Neuronal stem cell (in vitro differentiated cells): ENCODE measurements at regions not wholly inside any gene's neighbourhood (a gene's known extent, or its start where the extent isn't known, plus 50 kb on each side); places are given as distances from the start of the nearest gene placed in this dataset.

ENCODE experiments used
- DNase-seq: peaks from one replicate; pipeline ENCODE4 v3.0.0-alpha.2; 2013; ENCODE audit warnings: low spot score
- H2AFZ ChIP-seq: one replicate; pipeline ENCODE4 v1.6.1; 2013; ENCODE audit warnings: mild to moderate bottlenecking, low read length, inconsistent platforms
- H2AK5ac ChIP-seq: 2 replicates; pipeline ENCODE4 v1.6.1; 2013; ENCODE audit warnings: low read depth, mild to moderate bottlenecking, inconsistent platforms, low read length, moderate library complexity, mixed read lengths
- H2BK120ac ChIP-seq: 2 replicates; pipeline ENCODE4 v1.6.1; 2013; ENCODE audit warnings: low read depth, mild to moderate bottlenecking, inconsistent platforms, low read length, moderate library complexity, mixed read lengths
- H2BK12ac ChIP-seq: one replicate; pipeline ENCODE4 v1.6.1; 2013; ENCODE audit warnings: low read length, inconsistent platforms
- H2BK15ac ChIP-seq: 2 replicates; pipeline ENCODE4 v1.6.1; 2013; ENCODE audit warnings: mild to moderate bottlenecking, low read length, inconsistent platforms, mixed read lengths
- H2BK5ac ChIP-seq: one replicate; pipeline ENCODE4 v1.6.1; 2013; ENCODE audit warnings: inconsistent platforms, mild to moderate bottlenecking, low read length, moderate library complexity
- H3K14ac ChIP-seq: one replicate; pipeline ENCODE4 v1.6.1; 2013; ENCODE audit warnings: low read length, inconsistent platforms
- H3K18ac ChIP-seq: 2 replicates; pipeline ENCODE4 v1.6.1; 2013; ENCODE audit warnings: low read length, inconsistent platforms
- H3K23ac ChIP-seq: 2 replicates; pipeline ENCODE4 v1.6.1; 2013; ENCODE audit warnings: low read depth, mild to moderate bottlenecking, mixed read lengths, low read length, inconsistent platforms; ENCODE audit not compliant: poor library complexity
- H3K27ac ChIP-seq: replicated peaks from 3 replicates; pipeline ENCODE4 v1.5.1; 2013; ENCODE audit warnings: low read length, inconsistent platforms
- H3K27me3 ChIP-seq, 3 experiments: 2 replicates each; pipeline ENCODE4 v1.6.1; 2013; ENCODE audit warnings: low read length in 3 of 3, mild to moderate bottlenecking in 2 of 3, inconsistent platforms in 1 of 3, low read depth in 1 of 3, mixed read lengths in 1 of 3, moderate library complexity in 1 of 3; ENCODE audit not compliant: control insufficient read depth in 3 of 3, insufficient read depth in 3 of 3
- H3K36me3 ChIP-seq, 2 donors: replicated peaks in 1 of 2; 2 replicates each; pipeline ENCODE4 v1.6.1; 2013; ENCODE audit warnings: low read length in 2 of 2; ENCODE audit not compliant: control insufficient read depth in 2 of 2, insufficient read depth in 2 of 2
- H3K4ac ChIP-seq: 2 replicates; pipeline ENCODE4 v1.6.1; 2013; ENCODE audit warnings: inconsistent platforms, mild to moderate bottlenecking, low read length, moderate library complexity
- H3K4me1 ChIP-seq, 2 donors: 1 replicate in 1 of 2; 2 replicates in 1 of 2; pipeline ENCODE4 v1.6.1; 2013; ENCODE audit warnings: low read length in 2 of 2, low read depth in 1 of 2; ENCODE audit not compliant: control insufficient read depth in 2 of 2, insufficient read depth in 1 of 2
- H3K4me2 ChIP-seq: one replicate; pipeline ENCODE4 v1.6.1; 2013; ENCODE audit warnings: mild to moderate bottlenecking, low read length, inconsistent platforms; ENCODE audit not compliant: insufficient read depth, poor library complexity, severe bottlenecking
- H3K4me3 ChIP-seq, 2 donors: 2 replicates each; pipeline ENCODE4 v1.5.1; 2013; ENCODE audit warnings: low read length in 2 of 2, mild to moderate bottlenecking in 2 of 2, inconsistent platforms in 1 of 2, moderate library complexity in 1 of 2
- H3K79me1 ChIP-seq: one replicate; pipeline ENCODE4 v1.6.1; 2013; ENCODE audit warnings: low read depth, mild to moderate bottlenecking, inconsistent platforms, low read length, moderate library complexity
- H3K9ac ChIP-seq: one replicate; pipeline ENCODE4 v1.6.1; 2013; ENCODE audit warnings: mild to moderate bottlenecking, low read depth, low read length, inconsistent platforms; ENCODE audit not compliant: poor library complexity
- H3K9me3 ChIP-seq, 2 donors: replicated peaks in 1 of 2; 2 replicates each; pipeline versions ENCODE3 to v1.6.1; 2013; ENCODE audit warnings: low read length in 2 of 2, mild to moderate bottlenecking in 2 of 2, inconsistent platforms in 1 of 2, low read depth in 1 of 2, mixed read lengths in 1 of 2, moderate library complexity in 1 of 2; ENCODE audit not compliant: control insufficient read depth in 2 of 2, insufficient read depth in 1 of 2
- H4K8ac ChIP-seq: one replicate; pipeline ENCODE4 v1.6.1; 2013; ENCODE audit warnings: low read depth, mild to moderate bottlenecking, inconsistent platforms, low read length, moderate library complexity
- H4K91ac ChIP-seq: one replicate; pipeline ENCODE4 v1.6.1; 2013; ENCODE audit warnings: low read length, low read depth, mild to moderate bottlenecking, inconsistent platforms; ENCODE audit not compliant: poor library complexity
- WGBS, 2 donors: extraction: QIAGEN DNeasy Blood & Tissue Kit; methylation state at CpG; one replicate each; pipeline ENCODE4 v1.1.7; 2013; ENCODE audit warnings: missing lambda C conversion rate in 2 of 2, mixed read lengths in 1 of 2; ENCODE audit not compliant: insufficient read length in 2 of 2, insufficient replicate concordance in 1 of 2; ENCODE audit errors: extremely low coverage in 2 of 2; 5-methylcytosine and 5-hydroxymethylcytosine counted together

- Histone ChIP-seq H2BK12ac (no peak overlapping the region), H3K23ac (no peak overlapping the region), H3K9ac (no peak overlapping the region), H3K4ac (no peak overlapping the region), H4K91ac (no peak overlapping the region), H3K27ac (no peak overlapping the region), H2BK15ac (no peak overlapping the region), H3K4me2 (no peak overlapping the region), H3K4me1 (peaks cover 0 to 2% of the 10 kb centered on the region in 2 donors), H3K36me3 (no peaks in the 10 kb centered on the region), H3K18ac (no peak overlapping the region), H2BK120ac (no peak overlapping the region), H2BK5ac (no peak overlapping the region), H2AK5ac (no peak overlapping the region), H2AFZ (no peak overlapping the region), H3K4me3 (no peak overlapping the region), H3K79me1 (no peaks in the 10 kb centered on the region), H4K8ac (no peak overlapping the region), H3K14ac (no peak overlapping the region), H3K27me3 (no peaks in the 10 kb centered on the region), H3K9me3 (peaks cover 0 to 6% of the 10 kb centered on the region in 2 donors)
- no CpG with 5 or more reads among the region's 3 CpGs for WGBS, 2 donors
- DNase-seq: no peak
These were observed 84.5 kb downstream of the RND3 start for GRCh38 chr2:150402953-150403352.

GRCh38 chr2:150400849-150401248, 86.6 kb downstream of the RND3 start:
- no peak for DNase-seq
- H3K9ac ChIP-seq: no peak overlapping the region
- no peak overlapping the region for H3K4me3 ChIP-seq

GRCh38 chr2:150392614-150393013, 94.9 kb downstream of the RND3 start:
- no peak for DNase-seq
- Histone ChIP-seq H4K8ac (no peak overlapping the region), H2BK5ac (no peak overlapping the region), H3K36me3 (no peaks in the 10 kb centered on the region), H3K79me1 (no peaks in the 10 kb centered on the region), H3K4me2 (no peak overlapping the region), H4K91ac (no peak overlapping the region), H2BK15ac (no peak overlapping the region), H3K18ac (no peak overlapping the region), H2AFZ (no peak overlapping the region), H3K4ac (no peak overlapping the region), H3K23ac (no peak overlapping the region), H2BK120ac (no peak overlapping the region), H3K27ac (no peak overlapping the region), H3K27me3 (no peaks in the 10 kb centered on the region), H3K14ac (no peak overlapping the region), H3K9ac (no peak overlapping the region), H2AK5ac (no peak overlapping the region), H2BK12ac (no peak overlapping the region), H3K4me1 (peaks cover 8 to 16% of the 10 kb centered on the region in 2 donors), H3K4me3 (no peak overlapping the region), H3K9me3 (no peaks in the 10 kb centered on the region)
- no CpG with 5 or more reads among the region's 4 CpGs for WGBS, 2 donors

More at GRCh38 chr2:150400849-150401248, 86.6 kb downstream of the RND3 start:
- H2BK15ac ChIP-seq: no peak overlapping the region
- no peak overlapping the region for H2AK5ac ChIP-seq
- H3K4ac ChIP-seq: no peak overlapping the region
- no peak overlapping the region for H4K91ac ChIP-seq
- H3K14ac ChIP-seq: no peak overlapping the region
- WGBS, 2 donors: no CpG with 5 or more reads among the region's 2 CpGs
- H2BK12ac ChIP-seq: no peak overlapping the region
- no peaks in the 10 kb centered on the region for H3K27me3 ChIP-seq
- no peaks in the 10 kb centered on the region for H3K4me1 ChIP-seq
- H4K8ac ChIP-seq: no peak overlapping the region
- H3K18ac ChIP-seq: peak overlapping the region; percentile 61
- H3K9me3 ChIP-seq: peaks cover 0 to 6% of the 10 kb centered on the region in 2 donors
- peak overlapping the region; percentile 40 for H2AFZ ChIP-seq
- no peak overlapping the region for H3K27ac ChIP-seq
- no peak overlapping the region for H3K4me2 ChIP-seq
- no peak overlapping the region for H2BK5ac ChIP-seq
- no peaks in the 10 kb centered on the region for H3K79me1 ChIP-seq
- H3K36me3 ChIP-seq: no peaks in the 10 kb centered on the region
- H3K23ac ChIP-seq: no peak overlapping the region
- no peak overlapping the region for H2BK120ac ChIP-seq

- Histone ChIP-seq H3K14ac (no peak overlapping the region), H3K23ac (no peak overlapping the region), H2BK120ac (no peak overlapping the region), H2AFZ (no peak overlapping the region), H3K36me3 (no peaks in the 10 kb centered on the region), H2BK12ac (no peak overlapping the region), H3K9ac (no peak overlapping the region), H2BK5ac (no peak overlapping the region), H3K27ac (no peak overlapping the region), H3K4me3 (no peak overlapping the region), H3K4me1 (peaks cover 8 to 16% of the 10 kb centered on the region in 2 donors), H3K18ac (no peak overlapping the region), H4K8ac (no peak overlapping the region), H3K4me2 (no peak overlapping the region), H4K91ac (no peak overlapping the region), H3K27me3 (no peaks in the 10 kb centered on the region), H3K4ac (no peak overlapping the region), H2AK5ac (no peak overlapping the region), H2BK15ac (no peak overlapping the region), H3K79me1 (no peaks in the 10 kb centered on the region), H3K9me3 (peaks cover 0 to 2% of the 10 kb centered on the region in 2 donors)
- DNase-seq: no peak
These were observed 95.7 kb downstream of the RND3 start for GRCh38 chr2:150391779-150392178.
